Bronchial epithelial cell (primary cell): ENCODE measurements at regions not wholly inside any gene's neighbourhood (a gene's known extent, or its start where the extent isn't known, plus 50 kb on each side); places are given as distances from the start of the nearest gene placed in this dataset.

Experiments used
- DNase-seq: peaks from one replicate; pipeline ENCODE4 v3.0.0-alpha.2; 2010; ENCODE audit warnings: low read depth
- FAIRE-seq: peaks from 2 replicates; lab custom pipeline; 2011; peaks lifted over from hg19 to GRCh38; lab: Jason Lieb, UNC
- H3K27me3 ChIP-seq: 2 replicates; pipeline ENCODE4 v1.5.1; 2011; ENCODE audit warnings: low read length; ENCODE audit not compliant: control insufficient read depth, insufficient read depth
- H3K36me3 ChIP-seq: 2 replicates; pipeline ENCODE4 v1.5.1; 2011; ENCODE audit warnings: low read length; ENCODE audit not compliant: control insufficient read depth, insufficient read depth
- H3K4me3 ChIP-seq: 2 replicates; pipeline ENCODE4 v1.5.1; 2011; ENCODE audit warnings: mild to moderate bottlenecking, low read depth, low read length, control low read depth
- CTCF ChIP-seq: IDR thresholded peaks from 2 replicates; pipeline ENCODE4 v1.5.1; 2011; ENCODE audit warnings: mild to moderate bottlenecking, moderate library complexity, low read length, control low read depth, inconsistent platforms; ENCODE audit not compliant: insufficient read depth, severe bottlenecking

- FAIRE-seq (no peak), DNase-seq (no peak)
- Histone ChIP-seq H3K36me3 (no peaks in the 10 kb centered on the region), H3K4me3 (no peak overlapping the region), H3K27me3 (no peaks in the 10 kb centered on the region)
- TF ChIP-seq CTCF: no peak
Measured at GRCh38 chr12:102685172-102685571, 204.8 kb upstream of the IGF1 start.

- no peak for TF ChIP-seq CTCF
- Histone ChIP-seq H3K27me3 (no peaks in the 10 kb centered on the region), H3K4me3 (no peak overlapping the region), H3K36me3 (no peaks in the 10 kb centered on the region)
- DNase-seq: no peak
- FAIRE-seq: peak; percentile 36
Measured at GRCh38 chr12:102682366-102683289, 202.3 kb upstream of the IGF1 start.

GRCh38 chr12:102681747-102682146, 201.4 kb upstream of the IGF1 start:
- H3K36me3 ChIP-seq: no peaks in the 10 kb centered on the region
- FAIRE-seq: no peak
- TF ChIP-seq CTCF: no peak
- H3K4me3 ChIP-seq: no peak overlapping the region
- DNase-seq: no peak
- H3K27me3 ChIP-seq: no peaks in the 10 kb centered on the region

GRCh38 chr12:102681309-102681708, 200.9 kb upstream of the IGF1 start:
- FAIRE-seq (no peak), DNase-seq (no peak)
- H3K36me3 ChIP-seq: no peaks in the 10 kb centered on the region
- H3K27me3 ChIP-seq: no peaks in the 10 kb centered on the region
- H3K4me3 ChIP-seq: no peak overlapping the region
- no peak for TF ChIP-seq CTCF

GRCh38 chr12:102680304-102680703, 199.9 kb upstream of the IGF1 start:
- H3K36me3 ChIP-seq: no peaks in the 10 kb centered on the region
- no peaks in the 10 kb centered on the region for H3K27me3 ChIP-seq
- TF ChIP-seq CTCF: no peak
- H3K4me3 ChIP-seq: no peak overlapping the region
- DNase-seq: no peak
- FAIRE-seq: no peak
